HG03460 (cell line): ENCODE measurements at regions not wholly inside any gene's neighbourhood (a gene's known extent, or its start where the extent isn't known, plus 50 kb on each side); places are given as distances from the start of the nearest gene placed in this dataset.
"Not testable (repeated sequence)": the region's sequence is repeated elsewhere in the genome, so short reads cannot be mapped to it uniquely, and the experiment has no call there.

Experiments
- ATAC-seq: cut with Tn5 transposase; IDR thresholded peaks from one replicate; pipeline ENCODE4 v1.9.1; 2021; ENCODE audit not compliant: unreplicated experiment

GRCh38 chr1:208462761-208463160, 218.6 kb upstream of the PLXNA2 start:
- ATAC-seq = no peak

DNA sequence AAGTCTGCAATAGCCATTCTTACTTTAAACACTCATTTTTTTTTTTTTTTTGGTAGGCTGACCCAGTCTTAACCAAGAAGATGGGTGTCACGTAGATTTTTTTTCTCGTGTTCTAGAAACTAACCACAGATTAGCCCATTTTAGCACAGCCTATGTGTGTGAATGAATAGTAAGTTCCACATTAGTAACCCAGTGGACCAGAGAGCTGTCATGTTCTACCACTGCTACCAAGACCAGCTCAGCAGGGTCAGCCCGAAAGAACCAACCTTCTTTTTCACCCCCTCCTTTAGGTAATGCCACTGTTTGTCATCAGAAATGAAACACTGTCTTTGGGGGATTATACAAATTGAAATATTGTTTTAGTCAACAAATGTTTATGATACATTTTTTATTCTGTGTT, 221.1 kb upstream of the PLXNA2 start:
- no peak for ATAC-seq

DNA sequence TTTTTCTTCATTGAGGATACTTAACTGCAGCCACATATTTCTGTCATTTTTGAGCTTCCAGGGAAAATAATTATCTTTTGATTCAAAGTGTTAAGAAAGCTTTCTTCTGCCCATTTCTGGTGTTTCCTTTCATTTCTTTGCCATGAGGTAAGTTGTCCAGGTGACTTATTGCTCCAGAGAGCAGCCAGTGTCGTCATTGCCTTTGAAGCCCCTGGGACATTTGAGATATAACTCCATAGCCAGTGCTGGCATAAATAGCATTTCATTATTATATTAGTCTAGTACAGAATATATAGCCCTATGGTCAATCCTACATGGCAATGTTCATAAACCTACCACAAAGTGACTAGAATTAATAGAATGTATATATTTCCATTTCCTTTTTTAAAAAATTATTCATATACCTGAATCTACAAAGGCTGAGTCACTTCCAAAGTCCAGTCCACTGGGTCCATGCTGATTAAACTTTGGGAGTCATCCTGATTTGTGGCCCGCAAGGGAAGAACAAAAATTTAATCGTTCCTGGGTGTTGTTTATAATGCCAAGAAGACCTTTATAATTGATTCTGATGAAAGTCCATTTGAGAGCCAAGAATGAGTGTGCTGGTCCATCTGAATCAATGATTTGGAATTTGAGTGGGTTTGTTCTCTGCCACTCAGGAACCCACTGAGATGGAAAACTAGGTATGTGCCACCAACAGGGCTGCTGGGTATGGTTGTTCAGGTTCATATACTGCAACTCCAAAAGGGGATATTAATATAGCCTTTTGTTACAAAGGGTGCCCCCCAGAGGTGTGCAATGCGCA, 221.8 kb upstream of the PLXNA2 start:
- no peak for ATAC-seq

- no peak for ATAC-seq
Measured at GRCh38 chr1:208467151-208467780, 223.1 kb upstream of the PLXNA2 start.

- no peak for ATAC-seq
Measured at GRCh38 chr1:208475449-208475848, 231.3 kb upstream of the PLXNA2 start.

- no peak for ATAC-seq
Measured at GRCh38 chr1:208475951-208476845, 232.0 kb upstream of the PLXNA2 start.

DNA sequence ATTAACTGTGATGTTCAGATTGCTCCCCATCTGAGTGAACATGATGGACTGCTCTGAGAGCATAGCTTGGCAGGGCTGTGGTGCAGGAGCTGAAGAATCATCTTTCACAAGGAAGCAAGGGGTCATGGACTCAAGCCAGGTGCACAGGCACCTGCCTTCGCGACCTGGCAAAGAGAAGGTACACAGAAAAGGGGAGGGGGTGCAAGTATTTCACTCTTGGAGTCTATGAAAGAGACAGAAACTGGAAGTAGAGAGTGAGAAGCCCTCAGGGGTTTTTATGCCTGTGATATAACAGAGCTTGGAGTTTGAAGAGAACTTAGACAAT, 232.6 kb upstream of the PLXNA2 start:
- no peak for ATAC-seq

GRCh38 chr1:208479435-208479834, 235.3 kb upstream of the PLXNA2 start:
- no peak for ATAC-seq

- no peak for ATAC-seq
Measured at GRCh38 chr1:208485512-208485911, 241.3 kb upstream of the PLXNA2 start.

DNA sequence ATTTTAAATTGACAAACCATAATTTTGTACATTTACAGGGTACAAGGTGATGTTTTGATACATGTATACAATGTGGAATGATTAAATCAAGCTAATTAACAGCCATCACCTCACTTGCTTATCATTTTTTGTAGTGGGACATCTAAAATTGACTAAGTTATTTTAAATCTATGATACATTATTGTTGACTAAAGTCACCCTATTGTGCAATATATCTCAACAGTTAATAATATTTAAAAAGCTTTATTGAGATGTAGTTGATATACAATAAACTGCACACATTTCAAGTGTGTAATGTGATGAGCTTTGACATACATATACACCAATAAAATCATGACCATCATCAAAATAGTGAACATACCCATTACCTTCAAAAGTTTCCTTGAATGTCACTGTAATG, 242.5 kb upstream of the PLXNA2 start:
- no peak for ATAC-seq

DNA sequence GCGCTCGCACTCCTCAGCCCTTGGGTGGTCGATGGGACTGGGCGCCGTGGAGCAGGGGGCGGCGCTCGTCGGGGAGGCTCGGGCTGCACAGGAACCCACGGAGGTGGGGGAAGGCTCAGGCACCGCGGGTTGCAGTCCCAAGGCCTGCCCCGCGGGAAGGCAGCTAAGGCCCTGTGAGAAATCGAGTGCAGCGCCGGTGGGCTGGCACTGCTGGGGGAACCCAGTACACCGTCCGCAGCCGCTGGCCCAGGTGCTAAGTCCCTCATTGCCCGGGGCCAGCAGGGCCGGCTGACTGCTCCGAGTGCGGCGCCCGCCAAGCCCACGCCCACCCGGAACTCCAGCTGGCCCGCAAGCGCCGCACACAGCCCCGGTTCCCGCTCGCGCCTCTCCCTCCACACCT, 244.2 kb upstream of the PLXNA2 start:
- ATAC-seq = not testable (repeated sequence)

- no peak for ATAC-seq
Measured at GRCh38 chr1:208496467-208497371, 252.5 kb upstream of the PLXNA2 start.

- no peak for ATAC-seq
Measured at GRCh38 chr1:208497866-208498541, 253.8 kb upstream of the PLXNA2 start.

GRCh38 chr1:208499026-208499425, 254.8 kb upstream of the PLXNA2 start:
- ATAC-seq = no peak

DNA sequence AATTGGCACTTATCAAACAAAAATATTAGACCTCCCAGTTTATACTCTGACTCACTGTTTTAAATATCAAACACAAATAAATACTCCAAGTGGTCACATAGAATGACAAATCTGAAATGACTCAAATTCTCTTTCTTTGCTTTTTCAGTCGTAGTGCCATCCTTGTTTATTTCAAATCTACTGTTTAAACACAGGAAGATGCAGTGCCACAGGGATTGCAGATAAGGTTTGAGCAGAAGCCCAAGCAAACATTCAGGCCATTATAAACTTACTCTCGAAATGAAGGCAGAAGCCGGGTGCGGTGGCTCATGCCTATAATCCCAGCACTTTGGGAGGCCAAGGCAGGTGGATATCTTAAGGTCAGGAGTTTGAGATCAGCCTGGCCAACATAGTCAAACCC, 255.4 kb upstream of the PLXNA2 start:
- no peak for ATAC-seq

GRCh38 chr1:208500375-208500774, 256.2 kb upstream of the PLXNA2 start:
- ATAC-seq = no peak

- no peak for ATAC-seq
Measured at GRCh38 chr1:208501542-208501941, 257.4 kb upstream of the PLXNA2 start.

DNA sequence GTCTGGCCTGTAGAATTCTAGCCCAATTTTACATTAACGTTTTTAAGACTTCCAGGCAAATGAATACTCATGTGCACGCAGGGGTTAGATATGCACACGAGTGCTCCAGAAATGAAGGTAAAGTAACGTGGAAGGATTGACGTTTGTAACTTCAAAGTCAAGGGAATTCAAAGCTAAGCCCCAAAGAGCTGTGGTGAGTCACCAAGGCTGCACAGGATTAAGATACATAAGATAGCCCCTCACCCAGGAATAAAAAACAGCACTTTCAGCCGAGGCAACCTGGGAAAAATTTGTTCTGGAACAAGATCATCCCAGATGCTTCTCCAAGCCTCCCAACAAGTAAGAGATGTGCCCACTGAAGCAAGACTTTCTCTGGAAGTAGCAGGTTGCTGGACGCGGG, 259.6 kb upstream of the PLXNA2 start:
- ATAC-seq = no peak

DNA sequence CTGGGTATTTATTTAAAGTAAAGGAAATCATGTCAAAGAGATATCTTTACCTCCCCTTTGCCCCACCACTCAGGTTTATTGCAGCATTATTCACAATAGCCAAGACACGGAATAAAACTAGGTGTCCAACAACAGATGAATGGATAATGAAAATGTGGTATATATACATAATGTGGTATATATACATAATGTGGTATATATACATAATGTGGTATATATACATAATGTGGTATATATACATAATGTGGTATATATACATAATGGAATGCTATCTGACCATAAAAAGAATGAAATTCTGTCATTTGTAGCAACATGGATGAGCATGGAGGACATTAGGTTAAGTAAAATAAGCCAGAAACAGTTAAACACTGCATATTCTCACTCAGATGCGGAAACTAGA, 262.6 kb upstream of the PLXNA2 start:
- no peak for ATAC-seq

DNA sequence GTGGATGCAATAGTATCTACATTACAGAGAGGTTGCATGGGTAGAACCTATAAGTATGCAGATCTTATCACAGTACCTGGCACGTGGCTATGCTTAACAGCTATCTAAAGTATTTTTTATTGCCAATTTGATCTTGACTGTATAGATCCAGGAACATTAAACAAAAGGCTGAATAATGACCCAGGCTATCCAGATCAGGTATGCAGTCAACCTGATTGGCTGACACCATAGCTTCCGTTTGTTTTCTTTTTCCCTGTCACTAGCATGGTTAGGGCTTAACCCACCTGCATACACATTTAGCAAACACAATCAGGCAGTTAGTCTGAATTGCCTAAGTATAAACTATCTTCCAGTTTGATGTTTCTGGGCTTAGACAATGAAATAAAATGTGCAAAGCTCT, 264.9 kb upstream of the PLXNA2 start:
- no peak for ATAC-seq
